Type B pancreatic cell (in vitro differentiated cells): ENCODE measurements at regions not wholly inside any gene's neighbourhood (a gene's known extent, or its start where the extent isn't known, plus 50 kb on each side); places are given as distances from the start of the nearest gene placed in this dataset.

Experiments
- DNase-seq: peaks from one replicate; pipeline ENCODE4 v3.0.0; 2021; ENCODE audit warnings: mixed read lengths; ENCODE audit not compliant: unreplicated experiment; ENCODE audit errors: extremely low spot score
- H3K27ac Mint-ChIP-seq: 2 replicates; pipeline ENCODE4 v1.8.0; 2021; ENCODE audit warnings: mild to moderate bottlenecking, mixed read lengths
- H3K27me3 Mint-ChIP-seq: 2 replicates; pipeline ENCODE4 v1.8.0; 2021; ENCODE audit warnings: mixed read lengths
- H3K36me3 Mint-ChIP-seq: 2 replicates; pipeline ENCODE4 v1.8.0; 2021; ENCODE audit warnings: mixed read lengths
- H3K4me1 Mint-ChIP-seq: one replicate; pipeline ENCODE4 v1.8.0; 2021; ENCODE audit warnings: mixed read lengths; ENCODE audit not compliant: unreplicated experiment
- H3K4me3 Mint-ChIP-seq: 2 replicates; pipeline ENCODE4 v1.8.0; 2021; ENCODE audit warnings: mild to moderate bottlenecking, mixed read lengths
- H3K9me3 Mint-ChIP-seq: 2 replicates; pipeline ENCODE4 v1.8.0; 2021; ENCODE audit warnings: mixed read lengths
- TF ChIP-seq, protein P1 (sequence below): fragments of 200-600 bp; sonication (generic); conservative IDR thresholded peaks from 2 replicates; pipeline ENCODE4 v1.5.0; 2021; ENCODE audit warnings: antibody characterized with exemption, mild to moderate bottlenecking

- H3K4me1 Mint-ChIP-seq: peaks cover 34% of the 10 kb centered on the region
- no peak overlapping the region for H3K27ac Mint-ChIP-seq
- no peaks in the 10 kb centered on the region for H3K27me3 Mint-ChIP-seq
- H3K36me3 Mint-ChIP-seq: peaks cover 3% of the 10 kb centered on the region
- no peak for DNase-seq
- H3K4me3 Mint-ChIP-seq: peak overlapping the region; percentile 3
- peaks cover 13% of the 10 kb centered on the region for H3K9me3 Mint-ChIP-seq
- TF ChIP-seq, protein P1, sequence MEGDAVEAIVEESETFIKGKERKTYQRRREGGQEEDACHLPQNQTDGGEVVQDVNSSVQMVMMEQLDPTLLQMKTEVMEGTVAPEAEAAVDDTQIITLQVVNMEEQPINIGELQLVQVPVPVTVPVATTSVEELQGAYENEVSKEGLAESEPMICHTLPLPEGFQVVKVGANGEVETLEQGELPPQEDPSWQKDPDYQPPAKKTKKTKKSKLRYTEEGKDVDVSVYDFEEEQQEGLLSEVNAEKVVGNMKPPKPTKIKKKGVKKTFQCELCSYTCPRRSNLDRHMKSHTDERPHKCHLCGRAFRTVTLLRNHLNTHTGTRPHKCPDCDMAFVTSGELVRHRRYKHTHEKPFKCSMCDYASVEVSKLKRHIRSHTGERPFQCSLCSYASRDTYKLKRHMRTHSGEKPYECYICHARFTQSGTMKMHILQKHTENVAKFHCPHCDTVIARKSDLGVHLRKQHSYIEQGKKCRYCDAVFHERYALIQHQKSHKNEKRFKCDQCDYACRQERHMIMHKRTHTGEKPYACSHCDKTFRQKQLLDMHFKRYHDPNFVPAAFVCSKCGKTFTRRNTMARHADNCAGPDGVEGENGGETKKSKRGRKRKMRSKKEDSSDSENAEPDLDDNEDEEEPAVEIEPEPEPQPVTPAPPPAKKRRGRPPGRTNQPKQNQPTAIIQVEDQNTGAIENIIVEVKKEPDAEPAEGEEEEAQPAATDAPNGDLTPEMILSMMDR: no peak
Measured at GRCh38 chr11:121801781-121802180, 314.2 kb downstream of the BLID start.

GRCh38 chr11:121801394-121801748 lies 314.6 kb downstream of the BLID start:
- Mint-ChIP-seq H3K27ac (peak overlapping the region; percentile 60), H3K36me3 (peaks cover 3% of the 10 kb centered on the region), H3K27me3 (no peaks in the 10 kb centered on the region), H3K9me3 (peaks cover 13% of the 10 kb centered on the region), H3K4me1 (peaks cover 34% of the 10 kb centered on the region), H3K4me3 (peak overlapping the region; percentile 62)
- TF ChIP-seq, protein P1: no peak
- DNase-seq: no peak

- no peaks in the 10 kb centered on the region for H3K27me3 Mint-ChIP-seq
- TF ChIP-seq, protein P1: no peak
- peaks cover 3% of the 10 kb centered on the region for H3K36me3 Mint-ChIP-seq
- DNase-seq: no peak
- H3K4me3 Mint-ChIP-seq: peak overlapping the region; percentile 62
- H3K4me1 Mint-ChIP-seq: peaks cover 34% of the 10 kb centered on the region
- peak overlapping the region; percentile 60 for H3K27ac Mint-ChIP-seq
- H3K9me3 Mint-ChIP-seq: peaks cover 13% of the 10 kb centered on the region
Measured at GRCh38 chr11:121800731-121801393, 315.2 kb downstream of the BLID start.

- peaks cover 13% of the 10 kb centered on the region for H3K9me3 Mint-ChIP-seq
- H3K36me3 Mint-ChIP-seq: peaks cover 3% of the 10 kb centered on the region
- H3K4me1 Mint-ChIP-seq: peaks cover 34% of the 10 kb centered on the region
- no peak overlapping the region for H3K4me3 Mint-ChIP-seq
- no peaks in the 10 kb centered on the region for H3K27me3 Mint-ChIP-seq
- DNase-seq: no peak
- TF ChIP-seq, protein P1: no peak
- H3K27ac Mint-ChIP-seq: peak overlapping the region; percentile 34
Measured at GRCh38 chr11:121800240-121800639, 315.8 kb downstream of the BLID start.

GRCh38 chr11:121797496-121797895 lies 318.5 kb downstream of the BLID start:
- Mint-ChIP-seq H3K4me1 (peaks cover 33% of the 10 kb centered on the region), H3K9me3 (peaks cover 17% of the 10 kb centered on the region), H3K27me3 (no peaks in the 10 kb centered on the region), H3K36me3 (peaks cover 3% of the 10 kb centered on the region), H3K4me3 (no peak overlapping the region), H3K27ac (no peak overlapping the region)
- no peak for DNase-seq
- TF ChIP-seq, protein P1: no peak
